Epithelial cell of esophagus (primary cell): ENCODE measurements at regions not wholly inside any gene's neighbourhood (a gene's known extent, or its start where the extent isn't known, plus 50 kb on each side); places are given as distances from the start of the nearest gene placed in this dataset.
"Not testable (repeated sequence)": the region's sequence is repeated elsewhere in the genome, so short reads cannot be mapped to it uniquely, and the experiment has no call there.

Experiments
- DNase-seq: peaks from one replicate; pipeline ENCODE4 v3.0.0; 2010; ENCODE audit warnings: low read depth
- H3K4me3 ChIP-seq: 2 replicates; pipeline ENCODE4 v1.5.1; 2011; ENCODE audit warnings: mild to moderate bottlenecking, low read length, control low read depth
- TF ChIP-seq, protein P1 (sequence below): IDR thresholded peaks from 2 replicates; pipeline ENCODE4 v1.5.1; 2011; ENCODE audit warnings: low read depth, mild to moderate bottlenecking, low read length, control low read depth, inconsistent platforms; ENCODE audit not compliant: insufficient read depth; ENCODE audit errors: missing control alignments

DNA sequence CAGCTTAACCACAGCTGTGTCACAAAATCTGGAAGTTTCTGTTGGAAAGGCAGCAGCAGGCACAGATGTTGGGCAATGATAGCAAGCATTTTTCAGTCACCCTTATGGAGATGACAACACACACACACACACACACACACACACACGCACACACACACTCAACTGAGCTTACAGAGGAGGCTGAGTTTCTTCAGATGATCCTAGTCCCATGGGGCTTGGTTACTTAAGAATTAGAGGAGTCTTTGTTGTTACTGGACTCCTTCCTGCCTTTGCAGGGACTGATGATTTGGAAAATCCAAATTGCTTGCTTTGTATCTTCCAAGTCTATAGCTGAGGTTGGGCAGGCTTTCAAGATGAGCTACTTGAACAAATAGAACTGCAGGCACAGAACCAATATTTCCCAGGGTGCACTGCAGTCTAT lies 740.1 kb upstream of the PITX2 start:
- TF ChIP-seq, protein P1, sequence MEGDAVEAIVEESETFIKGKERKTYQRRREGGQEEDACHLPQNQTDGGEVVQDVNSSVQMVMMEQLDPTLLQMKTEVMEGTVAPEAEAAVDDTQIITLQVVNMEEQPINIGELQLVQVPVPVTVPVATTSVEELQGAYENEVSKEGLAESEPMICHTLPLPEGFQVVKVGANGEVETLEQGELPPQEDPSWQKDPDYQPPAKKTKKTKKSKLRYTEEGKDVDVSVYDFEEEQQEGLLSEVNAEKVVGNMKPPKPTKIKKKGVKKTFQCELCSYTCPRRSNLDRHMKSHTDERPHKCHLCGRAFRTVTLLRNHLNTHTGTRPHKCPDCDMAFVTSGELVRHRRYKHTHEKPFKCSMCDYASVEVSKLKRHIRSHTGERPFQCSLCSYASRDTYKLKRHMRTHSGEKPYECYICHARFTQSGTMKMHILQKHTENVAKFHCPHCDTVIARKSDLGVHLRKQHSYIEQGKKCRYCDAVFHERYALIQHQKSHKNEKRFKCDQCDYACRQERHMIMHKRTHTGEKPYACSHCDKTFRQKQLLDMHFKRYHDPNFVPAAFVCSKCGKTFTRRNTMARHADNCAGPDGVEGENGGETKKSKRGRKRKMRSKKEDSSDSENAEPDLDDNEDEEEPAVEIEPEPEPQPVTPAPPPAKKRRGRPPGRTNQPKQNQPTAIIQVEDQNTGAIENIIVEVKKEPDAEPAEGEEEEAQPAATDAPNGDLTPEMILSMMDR: no peak
- DNase-seq: no peak
- H3K4me3 ChIP-seq: no peak overlapping the region

DNA sequence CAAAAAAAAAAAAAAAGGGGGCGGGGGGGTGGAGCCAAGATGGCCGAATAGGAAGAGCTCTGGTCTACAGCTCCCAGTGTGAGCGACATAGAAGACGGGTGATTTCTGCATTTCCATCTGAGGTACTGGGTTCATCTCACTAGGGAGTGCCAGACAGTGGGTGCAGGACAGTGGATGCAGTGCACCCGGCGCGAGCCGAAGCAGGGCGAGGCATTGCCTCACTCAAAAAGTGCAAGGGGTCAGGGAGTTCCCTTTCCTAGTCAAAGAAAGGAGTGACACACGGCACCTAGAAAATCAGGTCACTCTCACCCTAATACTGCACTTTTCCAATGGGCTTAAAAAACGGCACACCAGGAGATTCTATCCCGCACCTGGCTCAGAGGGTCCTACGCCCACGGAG lies 755.0 kb upstream of the PITX2 start:
- H3K4me3 ChIP-seq, DNase-seq: not testable (repeated sequence)

DNA sequence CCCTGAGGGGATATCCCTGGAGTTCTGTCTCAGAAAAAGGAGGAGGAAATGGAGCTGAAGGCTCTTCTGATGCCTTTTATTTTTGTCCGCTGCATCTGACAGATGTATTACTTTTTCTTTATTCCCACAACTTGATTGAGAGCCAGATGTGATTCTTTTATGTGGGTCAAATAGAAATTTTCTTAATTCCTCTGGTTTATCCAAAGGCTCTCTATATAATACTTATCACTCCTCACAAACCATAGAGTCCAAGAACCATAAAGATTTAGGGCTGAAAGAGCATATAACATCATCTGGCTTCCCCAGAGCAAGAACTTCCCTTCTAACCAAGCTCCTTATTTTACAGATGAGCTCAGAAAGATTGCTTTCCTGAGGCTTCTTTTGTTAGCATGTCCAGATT lies 756.7 kb upstream of the FAM241A start:
- DNase-seq: no peak
- H3K4me3 ChIP-seq: no peak overlapping the region
- TF ChIP-seq, protein P1: no peak

DNA sequence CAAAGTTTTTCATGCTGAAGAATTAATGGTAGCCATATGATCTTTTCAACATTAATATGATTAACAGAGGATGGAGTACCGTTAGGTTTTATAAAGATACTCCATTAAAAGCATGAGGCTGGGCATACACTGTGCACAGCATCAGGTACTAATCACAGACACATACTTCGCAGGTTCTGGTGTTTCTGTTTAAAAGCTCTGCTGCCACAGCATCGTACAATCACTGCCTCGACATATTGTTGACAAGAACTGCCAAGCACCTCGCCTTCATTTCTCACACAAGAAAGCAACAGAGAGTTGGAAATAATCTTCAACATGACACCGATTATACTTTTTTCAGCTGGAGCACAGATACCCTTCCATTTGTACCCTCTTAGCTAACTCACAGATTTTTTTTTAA lies 753.4 kb upstream of the FAM241A start:
- no peak overlapping the region for H3K4me3 ChIP-seq
- no peak for DNase-seq
- TF ChIP-seq, protein P1: no peak

DNA sequence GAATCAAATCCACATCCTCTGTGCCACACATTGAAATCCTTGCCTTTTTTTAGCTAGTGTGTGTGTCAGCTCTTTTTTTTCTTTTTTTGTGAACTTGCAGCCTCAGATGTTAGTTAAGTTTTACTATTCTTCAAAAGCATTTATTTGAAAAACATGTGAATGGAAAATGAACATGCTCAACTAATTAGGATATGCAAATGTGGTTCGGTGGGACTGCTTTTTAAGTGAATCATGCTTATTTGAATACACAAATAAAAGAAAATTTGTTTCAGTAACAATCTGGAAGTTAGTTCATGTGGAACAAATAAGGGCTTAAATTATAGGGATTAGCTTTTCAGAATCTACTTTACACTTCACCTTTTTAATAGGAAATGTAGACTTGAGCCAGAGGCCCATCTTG lies 751.5 kb upstream of the FAM241A start:
- H3K4me3 ChIP-seq: no peak overlapping the region
- no peak for DNase-seq
- TF ChIP-seq, protein P1: no peak

DNA sequence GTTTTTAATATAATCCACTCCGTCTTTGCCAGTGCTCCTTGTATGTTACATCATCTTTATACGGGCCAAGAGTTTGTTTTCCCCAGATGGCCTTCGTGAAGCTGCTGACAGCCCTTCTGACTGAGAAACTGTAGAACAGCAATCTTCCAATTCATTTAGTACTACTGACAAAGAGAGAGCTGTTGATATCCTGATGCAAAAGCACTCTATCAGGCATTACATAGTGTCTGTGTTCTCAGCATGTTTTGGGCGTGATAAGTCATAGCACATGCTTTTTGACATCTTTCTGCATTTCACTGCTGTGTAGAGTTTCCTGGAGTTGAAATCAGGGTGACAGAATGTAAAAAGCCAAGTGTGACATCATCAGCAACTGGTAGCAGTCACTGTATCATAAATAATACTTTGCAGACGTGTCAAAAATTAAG lies 746.3 kb upstream of the FAM241A start:
- no peak for DNase-seq
- TF ChIP-seq, protein P1: no peak
- H3K4me3 ChIP-seq: no peak overlapping the region

DNA sequence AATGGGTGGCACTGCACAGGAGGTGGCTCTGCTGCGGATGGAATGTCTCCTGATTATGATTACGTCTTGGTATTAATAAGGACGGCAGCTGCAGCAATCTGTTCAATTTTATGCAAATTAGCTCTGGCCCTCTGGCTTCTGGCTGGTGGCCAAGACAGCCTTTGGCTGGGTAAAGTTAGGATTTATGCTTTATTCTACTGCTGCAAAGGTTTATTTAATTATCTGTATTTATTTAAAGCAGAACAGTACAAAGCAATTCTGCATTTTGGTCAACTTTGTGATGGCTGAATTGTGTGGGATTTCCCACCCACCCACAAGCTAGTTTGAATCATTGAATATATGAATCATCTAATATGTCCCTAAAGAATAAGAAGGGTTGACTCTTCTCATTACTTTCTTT lies 745.6 kb upstream of the FAM241A start:
- TF ChIP-seq, protein P1: no peak

DNA sequence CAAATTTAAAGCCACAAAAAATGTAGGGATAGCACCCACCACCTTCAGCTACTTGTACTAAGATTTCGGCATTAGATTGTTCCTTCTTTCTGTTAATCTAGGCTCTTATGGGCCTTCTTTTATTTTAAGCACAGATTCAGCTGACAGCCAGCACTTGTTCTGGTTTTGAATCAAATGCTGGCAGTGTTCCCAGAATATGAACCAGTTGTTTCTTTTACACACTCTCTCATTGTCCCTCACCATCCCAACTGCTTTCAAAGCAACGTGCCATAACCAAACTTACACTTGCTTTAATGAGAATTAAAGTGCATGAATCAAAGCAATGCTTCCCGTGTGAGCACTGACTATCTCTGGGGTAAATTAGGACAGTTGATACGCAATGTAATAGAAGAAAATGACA lies 744.5 kb upstream of the FAM241A start:
- H3K4me3 ChIP-seq: no peak overlapping the region
- TF ChIP-seq, protein P1: no peak
- DNase-seq: peak; percentile 39

More for the DNA sequence above, 745.6 kb upstream of the FAM241A start:
- H3K4me3 ChIP-seq: no peak overlapping the region
- DNase-seq: no peak
